HAP-1 (cell line): ENCODE measurements at regions not wholly inside any gene's neighbourhood (a gene's known extent, or its start where the extent isn't known, plus 50 kb on each side); places are given as distances from the start of the nearest gene placed in this dataset.
"Not testable (repeated sequence)": the region's sequence is repeated elsewhere in the genome, so short reads cannot be mapped to it uniquely, and the experiment has no call there.

ENCODE experiments used
- DNase-seq, 2 experiments: peaks; one replicate each; pipeline ENCODE4 v3.0.0-alpha.2; 2016 to 2020; ENCODE audit warnings: low spot score in 2 of 2
- H3K27me3 ChIP-seq: fragments of 250-450 bp; sonication (Bioruptor Pico); 2 replicates; pipeline ENCODE4 v1.5.1; 2020; ENCODE audit warnings: low read depth, mild to moderate bottlenecking, moderate library complexity
- H3K36me3 ChIP-seq: fragments of 250-450 bp; sonication (Bioruptor Pico); replicated peaks from 2 replicates; pipeline ENCODE4 v1.5.1; 2020; ENCODE audit warnings: mild to moderate bottlenecking
- H3K4me1 ChIP-seq: fragments of 250-450 bp; sonication (Bioruptor Pico); 2 replicates; pipeline ENCODE4 v1.5.1; 2020; ENCODE audit warnings: mild to moderate bottlenecking
- H3K4me3 ChIP-seq: fragments of 250-450 bp; sonication (Bioruptor Pico); 2 replicates; pipeline ENCODE4 v1.5.1; 2020; ENCODE audit warnings: mild to moderate bottlenecking, moderate library complexity
- H3K9me3 ChIP-seq: fragments of 250-450 bp; sonication (Bioruptor Pico); 2 replicates; pipeline ENCODE4 v1.5.1; 2020; ENCODE audit warnings: mild to moderate bottlenecking, moderate library complexity
- in situ Hi-C: fragments of 300-500 bp; cut with MboI; formaldehyde crosslinking; loops from 3 replicates; pipeline ENCODE4 v1.14.3; 2020; ENCODE audit warnings: low sequenced_read_pairs, inconsistent platforms, mixed read lengths

GRCh38 chr5:38677636-38678035 is 121.2 kb upstream of the LIFR start:
- H3K9me3 ChIP-seq = no peaks in the 10 kb centered on the region
- DNase-seq = no peak
- no peak overlapping the region for H3K4me3 ChIP-seq
- in situ Hi-C loops = no loop called here
- H3K36me3 ChIP-seq = no peaks in the 10 kb centered on the region
- H3K27me3 ChIP-seq = no peaks in the 10 kb centered on the region; the same call in 1 of the 2 replicates
- H3K4me1 ChIP-seq = no peaks in the 10 kb centered on the region

GRCh38 chr5:38678076-38678475 is 121.6 kb upstream of the LIFR start:
- no peak overlapping the region for H3K4me3 ChIP-seq
- H3K36me3 ChIP-seq = no peaks in the 10 kb centered on the region
- no peaks in the 10 kb centered on the region for H3K9me3 ChIP-seq
- H3K27me3 ChIP-seq = no peaks in the 10 kb centered on the region; the same call in 1 of the 2 replicates
- no peaks in the 10 kb centered on the region for H3K4me1 ChIP-seq
- in situ Hi-C loops = no loop called here
- DNase-seq = no peak

- in situ Hi-C loops, DNase-seq, H3K4me3 ChIP-seq, H3K27me3 ChIP-seq, H3K4me1 ChIP-seq, H3K36me3 ChIP-seq, H3K9me3 ChIP-seq: not testable (repeated sequence)
Observed at GRCh38 chr5:38678697-38679096, 122.3 kb upstream of the LIFR start.

GRCh38 chr5:38680094-38680825 is 123.8 kb upstream of the LIFR start:
- Histone ChIP-seq H3K36me3 (no peaks in the 10 kb centered on the region), H3K4me3 (no peak overlapping the region), H3K27me3 (no peaks in the 10 kb centered on the region; the same call in 1 of the 2 replicates), H3K4me1 (no peaks in the 10 kb centered on the region), H3K9me3 (no peaks in the 10 kb centered on the region)
- in situ Hi-C loops = no loop called here
- DNase-seq = no peak

- in situ Hi-C loops = no loop called here
- Histone ChIP-seq H3K36me3 (no peaks in the 10 kb centered on the region), H3K9me3 (no peaks in the 10 kb centered on the region), H3K4me1 (no peaks in the 10 kb centered on the region), H3K27me3 (no peaks in the 10 kb centered on the region; the same call in 1 of the 2 replicates), H3K4me3 (no peak overlapping the region)
- DNase-seq = no peak
Observed at GRCh38 chr5:38681029-38681706, 124.7 kb upstream of the LIFR start.

GRCh38 chr5:38681966-38682365 is 125.5 kb upstream of the LIFR start:
- Histone ChIP-seq H3K36me3 (no peaks in the 10 kb centered on the region), H3K4me3 (no peak overlapping the region), H3K4me1 (no peaks in the 10 kb centered on the region), H3K27me3 (no peaks in the 10 kb centered on the region; the same call in 1 of the 2 replicates), H3K9me3 (no peaks in the 10 kb centered on the region)
- in situ Hi-C loops = no loop called here
- DNase-seq = no peak

- no peak for DNase-seq
- H3K9me3 ChIP-seq = no peaks in the 10 kb centered on the region
- no peak overlapping the region for H3K4me3 ChIP-seq
- no peaks in the 10 kb centered on the region for H3K27me3 ChIP-seq
- H3K4me1 ChIP-seq = no peaks in the 10 kb centered on the region
- H3K36me3 ChIP-seq = no peaks in the 10 kb centered on the region
- in situ Hi-C loops = no loop called here
Observed at GRCh38 chr5:38686658-38687057, 130.2 kb upstream of the LIFR start.

GRCh38 chr5:38692346-38692745 is 135.9 kb upstream of the LIFR start:
- Histone ChIP-seq H3K9me3 (no peaks in the 10 kb centered on the region), H3K36me3 (no peaks in the 10 kb centered on the region), H3K4me1 (no peaks in the 10 kb centered on the region), H3K4me3 (no peak overlapping the region), H3K27me3 (no peaks in the 10 kb centered on the region)
- in situ Hi-C loops = no loop called here
- DNase-seq = no peak

- no peak for DNase-seq
- no peaks in the 10 kb centered on the region for H3K4me1 ChIP-seq
- no peaks in the 10 kb centered on the region for H3K27me3 ChIP-seq
- H3K36me3 ChIP-seq = no peaks in the 10 kb centered on the region
- in situ Hi-C loops = no loop called here
- H3K9me3 ChIP-seq = no peaks in the 10 kb centered on the region
- H3K4me3 ChIP-seq = no peak overlapping the region
Observed at GRCh38 chr5:38692781-38693527, 136.5 kb upstream of the LIFR start.

- no peak overlapping the region for H3K4me3 ChIP-seq
- no peaks in the 10 kb centered on the region for H3K36me3 ChIP-seq
- no peaks in the 10 kb centered on the region for H3K27me3 ChIP-seq
- no peaks in the 10 kb centered on the region for H3K9me3 ChIP-seq
- H3K4me1 ChIP-seq = no peaks in the 10 kb centered on the region
- DNase-seq = no peak
- in situ Hi-C loops = no loop called here
Observed at GRCh38 chr5:38695021-38695958, 138.8 kb upstream of the LIFR start.

GRCh38 chr5:38697013-38697412 is 140.6 kb upstream of the LIFR start:
- H3K4me1 ChIP-seq = no peaks in the 10 kb centered on the region
- no peaks in the 10 kb centered on the region for H3K36me3 ChIP-seq
- H3K9me3 ChIP-seq = no peaks in the 10 kb centered on the region
- no peak for DNase-seq
- no peak overlapping the region for H3K4me3 ChIP-seq
- in situ Hi-C loops = no loop called here
- H3K27me3 ChIP-seq = no peaks in the 10 kb centered on the region

GRCh38 chr5:38705529-38705928 is 140.3 kb upstream of the OSMR start:
- H3K4me1 ChIP-seq, DNase-seq, H3K4me3 ChIP-seq, in situ Hi-C loops, H3K27me3 ChIP-seq, H3K36me3 ChIP-seq, H3K9me3 ChIP-seq: not testable (repeated sequence)

- H3K9me3 ChIP-seq = no peaks in the 10 kb centered on the region
- no peaks in the 10 kb centered on the region for H3K4me1 ChIP-seq
- in situ Hi-C loops = no loop called here
- no peak for DNase-seq
- H3K4me3 ChIP-seq = no peak overlapping the region
- 0 out of 2 replicates have a peak, but pooled peaks cover 3% of the 10 kb centered on the region for H3K27me3 ChIP-seq
- no peaks in the 10 kb centered on the region for H3K36me3 ChIP-seq
Observed at GRCh38 chr5:38706376-38706775, 139.4 kb upstream of the OSMR start.
